Prostate gland (tissue), 2 donors: ENCODE measurements at regions not wholly inside any gene's neighbourhood (a gene's known extent, or its start where the extent isn't known, plus 50 kb on each side); places are given as distances from the start of the nearest gene placed in this dataset.

Experiments
- CTCF ChIP-seq, 4 experiments: fragments of 200-600 bp in 2 of 4; fragments of 450-650 bp in 2 of 4; sonication (generic) in 2 of 4; IDR thresholded peaks; 1 replicate in 3 of 4; 2 replicates in 1 of 4; pipeline ENCODE4 v1.5.1; 2016 to 2019; ENCODE audit warnings: antibody characterized with exemption in 4 of 4, mild to moderate bottlenecking in 2 of 4, moderate library complexity in 2 of 4
- POLR2A ChIP-seq: fragments of 450-650 bp; IDR thresholded peaks from one replicate; pipeline ENCODE4 v1.6.1; 2016; ENCODE audit warnings: antibody characterized with exemption, mild to moderate bottlenecking
- POLR2AphosphoS5 ChIP-seq: sonication (generic); formaldehyde crosslinking; IDR thresholded peaks from one replicate; pipeline ENCODE4 v1.6.1; 2017; ENCODE audit warnings: antibody characterized with exemption

- TF ChIP-seq CTCF (IDR thresholded peaks at IDR 0.05), result no peak
- TF ChIP-seq POLR2A, result no peak
- no peak for TF ChIP-seq POLR2AphosphoS5
These were observed 258.7 kb upstream of the CLINT1 start for GRCh38 chr5:158117467-158118160.
